Nephron progenitor cell (in vitro differentiated cells): ENCODE measurements at regions not wholly inside any gene's neighbourhood (a gene's known extent, or its start where the extent isn't known, plus 50 kb on each side); places are given as distances from the start of the nearest gene placed in this dataset.

Experiments
- DNase-seq: peaks from one replicate; pipeline ENCODE4 v3.0.0; 2021
- H3K27ac Mint-ChIP-seq: 2 replicates; pipeline ENCODE4 v1.8.0; 2021; ENCODE audit warnings: mild to moderate bottlenecking, moderate library complexity, mixed read lengths
- H3K27me3 Mint-ChIP-seq: 2 replicates; pipeline ENCODE4 v1.8.0; 2021; ENCODE audit warnings: mild to moderate bottlenecking, low read depth, mixed read lengths; ENCODE audit not compliant: poor library complexity
- H3K36me3 Mint-ChIP-seq: 2 replicates; pipeline ENCODE4 v1.8.0; 2021; ENCODE audit warnings: low read depth, mixed read lengths
- H3K4me1 Mint-ChIP-seq: 2 replicates; pipeline ENCODE4 v1.8.0; 2021; ENCODE audit warnings: mixed read lengths
- H3K4me3 Mint-ChIP-seq: 2 replicates; pipeline ENCODE4 v1.8.0; 2021; ENCODE audit warnings: mild to moderate bottlenecking, moderate library complexity, mixed read lengths
- H3K9me3 Mint-ChIP-seq: 2 replicates; pipeline ENCODE4 v1.8.0; 2021; ENCODE audit warnings: mild to moderate bottlenecking, moderate library complexity, mixed read lengths
- TF ChIP-seq, protein P1 (sequence below): fragments of 200-600 bp; sonication (generic); IDR thresholded peaks from 2 replicates; pipeline ENCODE4 v1.5.0; 2021; ENCODE audit warnings: antibody characterized with exemption

DNA sequence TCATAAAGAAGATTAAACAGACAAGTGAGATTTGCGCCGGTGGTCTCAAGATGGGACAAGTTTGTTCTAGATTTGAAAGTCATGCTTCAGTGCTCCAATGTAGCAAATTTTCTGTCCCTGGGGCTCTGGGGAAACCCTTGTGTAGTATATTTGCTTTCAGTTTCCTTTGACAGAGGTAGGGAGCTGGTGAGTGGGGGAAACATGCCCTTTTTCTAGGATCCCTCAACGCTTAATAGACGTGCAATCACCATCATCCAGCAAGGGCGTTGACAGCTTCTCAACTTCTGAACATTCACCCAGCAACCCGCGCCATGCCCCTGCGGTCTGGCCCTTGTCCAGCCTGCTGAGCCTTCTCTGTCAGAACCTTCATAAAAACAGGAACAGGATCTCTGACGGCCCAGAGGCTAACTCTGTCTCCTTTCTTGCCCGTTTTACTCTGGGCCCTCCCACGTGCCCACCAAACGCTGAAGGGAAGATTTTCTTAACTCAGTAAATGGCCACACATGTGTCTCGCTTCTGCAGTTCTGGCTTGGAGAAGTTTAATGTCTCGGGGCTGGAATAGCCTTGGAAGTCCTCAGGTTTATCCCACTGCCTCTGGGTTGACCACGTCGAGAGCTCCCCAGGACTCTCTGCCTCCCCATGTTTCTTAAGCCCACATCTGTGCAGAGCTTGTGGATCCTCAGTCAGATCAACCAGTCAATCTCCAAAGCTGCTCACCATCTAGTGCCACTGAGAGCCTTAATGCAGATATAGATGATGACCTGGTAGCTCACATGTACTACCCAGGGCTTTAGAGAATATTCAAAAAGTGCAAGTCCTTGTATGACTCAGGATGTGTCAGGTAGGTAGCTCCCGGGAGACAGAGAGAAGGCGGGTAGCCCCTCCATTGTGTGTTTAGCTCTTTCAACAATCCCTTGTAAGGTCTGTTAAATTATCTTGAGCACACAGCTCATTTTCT, 58.1 kb upstream of the CCND2 start:
- TF ChIP-seq, protein P1, sequence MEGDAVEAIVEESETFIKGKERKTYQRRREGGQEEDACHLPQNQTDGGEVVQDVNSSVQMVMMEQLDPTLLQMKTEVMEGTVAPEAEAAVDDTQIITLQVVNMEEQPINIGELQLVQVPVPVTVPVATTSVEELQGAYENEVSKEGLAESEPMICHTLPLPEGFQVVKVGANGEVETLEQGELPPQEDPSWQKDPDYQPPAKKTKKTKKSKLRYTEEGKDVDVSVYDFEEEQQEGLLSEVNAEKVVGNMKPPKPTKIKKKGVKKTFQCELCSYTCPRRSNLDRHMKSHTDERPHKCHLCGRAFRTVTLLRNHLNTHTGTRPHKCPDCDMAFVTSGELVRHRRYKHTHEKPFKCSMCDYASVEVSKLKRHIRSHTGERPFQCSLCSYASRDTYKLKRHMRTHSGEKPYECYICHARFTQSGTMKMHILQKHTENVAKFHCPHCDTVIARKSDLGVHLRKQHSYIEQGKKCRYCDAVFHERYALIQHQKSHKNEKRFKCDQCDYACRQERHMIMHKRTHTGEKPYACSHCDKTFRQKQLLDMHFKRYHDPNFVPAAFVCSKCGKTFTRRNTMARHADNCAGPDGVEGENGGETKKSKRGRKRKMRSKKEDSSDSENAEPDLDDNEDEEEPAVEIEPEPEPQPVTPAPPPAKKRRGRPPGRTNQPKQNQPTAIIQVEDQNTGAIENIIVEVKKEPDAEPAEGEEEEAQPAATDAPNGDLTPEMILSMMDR: no peak
- Mint-ChIP-seq H3K9me3 (peaks cover 13% of the 10 kb centered on the region), H3K36me3 (no peaks in the 10 kb centered on the region), H3K4me1 (peaks cover 14% of the 10 kb centered on the region), H3K4me3 (no peak overlapping the region), H3K27me3 (peaks cover 5% of the 10 kb centered on the region), H3K27ac (no peak overlapping the region)
- no peak for DNase-seq

DNA sequence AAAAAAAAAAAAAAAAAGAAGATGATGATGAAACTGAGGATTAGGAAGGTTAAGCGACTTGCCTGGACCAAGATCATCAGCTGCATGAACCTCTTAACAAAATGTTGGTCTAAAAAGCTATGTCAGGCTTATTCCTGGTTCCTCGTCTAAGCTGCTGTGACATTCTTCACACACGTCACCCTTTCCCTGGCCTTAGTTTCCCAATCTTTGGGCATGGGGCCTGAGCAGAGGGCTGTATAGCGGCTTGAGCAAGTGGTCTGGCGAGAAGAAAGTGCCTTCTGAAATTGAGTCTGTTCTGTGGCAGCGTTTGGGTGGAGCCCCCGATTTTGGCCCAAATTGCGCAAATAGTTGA, 58.7 kb upstream of the CCND2 start:
- H3K27me3 Mint-ChIP-seq: peaks cover 5% of the 10 kb centered on the region
- no peaks in the 10 kb centered on the region for H3K36me3 Mint-ChIP-seq
- no peak overlapping the region for H3K4me3 Mint-ChIP-seq
- peaks cover 13% of the 10 kb centered on the region for H3K9me3 Mint-ChIP-seq
- H3K4me1 Mint-ChIP-seq: peaks cover 8% of the 10 kb centered on the region
- TF ChIP-seq, protein P1: no peak
- DNase-seq: no peak
- no peak overlapping the region for H3K27ac Mint-ChIP-seq

DNA sequence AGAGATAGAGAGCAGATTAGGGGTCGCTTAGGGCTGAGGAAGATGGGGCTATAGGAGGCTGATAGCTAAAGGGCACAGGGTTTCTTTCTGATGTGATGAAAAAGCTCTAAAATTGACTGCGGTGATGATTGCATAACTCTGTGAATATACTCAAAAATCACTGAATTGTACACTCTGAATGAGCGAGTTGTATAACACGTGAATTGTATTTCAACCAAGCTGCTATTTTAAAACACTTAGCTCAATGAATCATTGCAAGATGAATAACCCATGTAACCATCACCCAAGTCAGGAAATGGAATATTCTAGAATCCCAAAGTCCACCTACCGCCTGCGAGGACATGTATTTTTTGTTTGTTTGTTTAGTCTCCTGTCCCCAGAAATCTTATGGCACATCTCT, 60.1 kb upstream of the CCND2 start:
- Mint-ChIP-seq H3K9me3 (peaks cover 5% of the 10 kb centered on the region), H3K4me3 (no peak overlapping the region), H3K27ac (no peak overlapping the region), H3K36me3 (no peaks in the 10 kb centered on the region), H3K27me3 (peaks cover 2% of the 10 kb centered on the region), H3K4me1 (no peaks in the 10 kb centered on the region)
- TF ChIP-seq, protein P1: no peak
- no peak for DNase-seq

DNA sequence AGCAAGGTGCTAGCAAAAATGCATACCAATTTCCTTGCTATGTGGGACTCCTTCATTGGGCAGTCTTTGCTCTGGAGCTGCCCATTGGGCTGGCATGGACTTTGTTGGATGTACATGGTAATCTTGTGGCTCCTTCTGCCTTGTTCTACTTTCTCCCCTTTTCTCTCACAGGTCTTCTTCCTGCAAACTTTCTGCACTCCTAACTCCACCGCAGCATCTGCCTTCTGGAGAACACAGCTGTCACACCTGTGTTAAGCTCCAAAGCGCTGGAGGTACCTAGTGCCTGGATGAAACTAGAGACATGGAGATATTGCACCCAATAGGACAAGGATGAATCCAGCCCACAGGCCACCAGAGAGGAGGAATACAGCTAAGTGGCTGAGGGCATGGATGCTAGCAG, 60.7 kb upstream of the CCND2 start:
- Mint-ChIP-seq H3K4me3 (no peak overlapping the region), H3K27ac (no peak overlapping the region), H3K4me1 (no peaks in the 10 kb centered on the region), H3K9me3 (no peaks in the 10 kb centered on the region), H3K27me3 (peaks cover 2% of the 10 kb centered on the region), H3K36me3 (no peaks in the 10 kb centered on the region)
- no peak for DNase-seq
- TF ChIP-seq, protein P1: no peak

DNA sequence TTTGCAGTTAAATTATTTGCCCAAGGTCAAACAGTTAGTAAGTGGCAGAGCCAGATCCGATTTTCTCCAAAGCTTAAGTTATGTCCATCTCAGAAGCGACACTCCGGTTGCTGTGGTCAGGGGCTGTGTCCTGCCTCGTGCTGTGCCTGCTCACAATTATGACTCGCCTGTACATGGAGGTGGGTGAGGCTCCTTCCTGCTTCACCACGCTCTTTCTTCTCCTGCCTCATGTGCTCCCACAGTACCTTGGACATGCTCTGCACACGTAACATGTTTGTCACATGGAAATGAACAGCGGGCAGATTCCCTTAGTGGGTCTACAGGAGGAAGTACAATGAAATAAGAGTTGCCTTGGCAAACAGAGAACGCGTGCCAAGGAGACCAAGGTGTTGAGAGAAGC, 62.2 kb upstream of the CCND2 start:
- Mint-ChIP-seq H3K4me3 (no peak overlapping the region), H3K4me1 (no peaks in the 10 kb centered on the region), H3K27me3 (peaks cover 2% of the 10 kb centered on the region), H3K9me3 (no peaks in the 10 kb centered on the region), H3K27ac (no peak overlapping the region), H3K36me3 (no peaks in the 10 kb centered on the region)
- TF ChIP-seq, protein P1: no peak
- DNase-seq: no peak

DNA sequence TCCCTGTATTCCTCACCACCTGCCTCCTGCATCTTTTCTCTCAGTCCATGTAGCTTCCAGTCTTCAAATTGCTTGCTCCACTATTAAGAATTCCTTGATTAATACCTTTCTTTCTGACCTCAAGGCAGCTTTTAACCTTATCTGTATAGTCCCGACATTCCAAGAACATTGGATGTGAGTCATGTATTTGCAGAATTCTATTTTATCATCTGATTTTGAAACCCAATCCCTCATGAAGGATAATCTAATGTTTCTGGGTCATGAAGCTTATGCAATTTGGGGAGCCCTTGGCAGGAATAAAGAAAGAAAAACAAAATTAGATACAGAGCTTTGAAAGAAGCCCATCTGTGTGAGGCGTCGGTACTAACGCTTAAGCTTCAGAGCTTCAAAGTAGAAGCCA, 63.4 kb upstream of the CCND2 start:
- H3K36me3 Mint-ChIP-seq: no peaks in the 10 kb centered on the region
- H3K4me3 Mint-ChIP-seq: no peak overlapping the region
- peaks cover 2% of the 10 kb centered on the region for H3K27me3 Mint-ChIP-seq
- H3K4me1 Mint-ChIP-seq: no peaks in the 10 kb centered on the region
- TF ChIP-seq, protein P1: no peak
- DNase-seq: no peak
- no peaks in the 10 kb centered on the region for H3K9me3 Mint-ChIP-seq
- no peak overlapping the region for H3K27ac Mint-ChIP-seq
